HEK293 (cell line): ENCODE measurements at regions not wholly inside any gene's neighbourhood (a gene's known extent, or its start where the extent isn't known, plus 50 kb on each side); places are given as distances from the start of the nearest gene placed in this dataset.

Experiments
- CTCF ChIA-PET: fragments of 350-600 bp; formaldehyde crosslinking; extraction: SDS; loops from one replicate; lab custom pipeline; 2021; ENCODE audit warnings: antibody characterized with exemption; lab: Yijun Ruan, JAX
- POLR2A ChIA-PET: fragments of 300-600 bp; formaldehyde crosslinking; extraction: SDS; loops from one replicate; lab custom pipeline; 2020; ENCODE audit warnings: antibody characterized with exemption, inconsistent platforms; lab: Yijun Ruan, JAX
- H3K27ac ChIP-seq: fragments of 200-500 bp; sonication (Bioruptor generic); 2 replicates; pipeline ENCODE4 v1.5.1; 2014; ENCODE audit warnings: low read depth, low read length, control low read depth, inconsistent platforms; ENCODE audit errors: extremely low read depth
- H3K36me3 ChIP-seq, 2 experiments: fragments of 200-500 bp in 1 of 2; sonication (Bioruptor generic) in 1 of 2; 1 replicate in 1 of 2; 2 replicates in 1 of 2; pipeline ENCODE4 v1.5.1; 2014 to 2017; ENCODE audit warnings: inconsistent platforms in 2 of 2, low read length in 2 of 2; ENCODE audit not compliant: control insufficient read depth in 2 of 2, insufficient read depth in 1 of 2
- H3K4me1 ChIP-seq: fragments of 200-500 bp; sonication (Bioruptor generic); 2 replicates; pipeline ENCODE4 v1.5.1; 2014; ENCODE audit warnings: mild to moderate bottlenecking, low read length, inconsistent platforms; ENCODE audit not compliant: control insufficient read depth, insufficient read depth
- H3K4me3 ChIP-seq: 2 replicates; pipeline ENCODE4 v1.5.1; 2011; ENCODE audit warnings: low read depth, mild to moderate bottlenecking, control low read depth, low read length, moderate library complexity
- H3K9me3 ChIP-seq: fragments of 200-500 bp; sonication (Bioruptor generic); 2 replicates; pipeline ENCODE4 v1.5.1; 2014; ENCODE audit warnings: low read depth, low read length, inconsistent platforms; ENCODE audit not compliant: control insufficient read depth, insufficient read depth
- AEBP2 ChIP-seq: fragments of 450-650 bp; formaldehyde crosslinking; IDR thresholded peaks from 2 replicates; pipeline ENCODE4 v1.5.1; 2016; ENCODE audit warnings: missing biosample characterization, missing genetic modification characterization, borderline replicate concordance
- GFI1B ChIP-seq: fragments of 450-650 bp; formaldehyde crosslinking; IDR thresholded peaks from 2 replicates; pipeline ENCODE4 v1.5.1; 2016; ENCODE audit warnings: missing biosample characterization, missing genetic modification characterization
- MEIS1 ChIP-seq: sonication (generic); formaldehyde crosslinking; IDR thresholded peaks from 2 replicates; pipeline ENCODE4 v1.8.1; 2022; ENCODE audit warnings: missing genetic modification reagents, mild to moderate bottlenecking, borderline replicate concordance
- RBAK ChIP-seq: fragments of 450-650 bp; formaldehyde crosslinking; IDR thresholded peaks from 2 replicates; pipeline ENCODE4 v1.5.1; 2016; ENCODE audit warnings: missing biosample characterization, missing genetic modification characterization
- SCRT1 ChIP-seq: fragments of 450-650 bp; formaldehyde crosslinking; IDR thresholded peaks from 2 replicates; pipeline ENCODE4 v1.5.1; 2016; ENCODE audit warnings: missing biosample characterization, missing genetic modification characterization, borderline replicate concordance
- SP2 ChIP-seq: fragments of 450-650 bp; formaldehyde crosslinking; IDR thresholded peaks from 2 replicates; pipeline ENCODE4 v1.5.1; 2016; ENCODE audit warnings: missing biosample characterization, missing genetic modification characterization
- SP7 ChIP-seq: fragments of 450-650 bp; formaldehyde crosslinking; IDR thresholded peaks from 2 replicates; pipeline ENCODE4 v1.5.1; 2016; ENCODE audit warnings: missing biosample characterization, missing genetic modification characterization
- TCF7L2 ChIP-seq: IDR thresholded peaks from 2 replicates; pipeline ENCODE4 v1.6.1; 2011; ENCODE audit warnings: low read depth, mild to moderate bottlenecking, inconsistent platforms, low read length, moderate library complexity, borderline replicate concordance
- TSHZ1 ChIP-seq: fragments of 450-650 bp; formaldehyde crosslinking; IDR thresholded peaks from 2 replicates; pipeline ENCODE4 v1.5.1; 2016; ENCODE audit warnings: missing biosample characterization, missing genetic modification characterization, borderline replicate concordance
- YY2 ChIP-seq: fragments of 450-650 bp; formaldehyde crosslinking; IDR thresholded peaks from 2 replicates; pipeline ENCODE4 v1.5.1; 2016; ENCODE audit warnings: missing biosample characterization, missing genetic modification characterization
- ZNF132 ChIP-seq: fragments of 450-650 bp; formaldehyde crosslinking; IDR thresholded peaks from 2 replicates; pipeline ENCODE4 v1.5.1; 2017; ENCODE audit warnings: missing biosample characterization, missing genetic modification characterization, borderline replicate concordance
- ZNF155 ChIP-seq: fragments of 450-650 bp; formaldehyde crosslinking; IDR thresholded peaks from 2 replicates; pipeline ENCODE4 v1.5.1; 2016; ENCODE audit warnings: missing biosample characterization, missing genetic modification characterization
- ZNF211 ChIP-seq: fragments of 450-650 bp; formaldehyde crosslinking; IDR thresholded peaks from 2 replicates; pipeline ENCODE4 v1.5.1; 2016; ENCODE audit warnings: low read depth, missing biosample characterization, missing genetic modification characterization
- ZNF239 ChIP-seq: fragments of 450-650 bp; formaldehyde crosslinking; IDR thresholded peaks from 2 replicates; pipeline ENCODE4 v1.5.1; 2016; ENCODE audit warnings: missing biosample characterization, missing genetic modification characterization
- ZNF391 ChIP-seq: fragments of 450-650 bp; formaldehyde crosslinking; IDR thresholded peaks from 2 replicates; pipeline ENCODE4 v1.5.1; 2016; ENCODE audit warnings: low read depth, missing biosample characterization, missing genetic modification characterization, borderline replicate concordance
- ZNF488 ChIP-seq: fragments of 450-650 bp; formaldehyde crosslinking; IDR thresholded peaks from 2 replicates; pipeline ENCODE4 v1.5.1; 2016; ENCODE audit warnings: missing biosample characterization, missing genetic modification characterization
- ZNF645 ChIP-seq: fragments of 450-650 bp; formaldehyde crosslinking; IDR thresholded peaks from 2 replicates; pipeline ENCODE4; 2016; ENCODE audit warnings: missing biosample characterization, missing genetic modification characterization
- ZNF692 ChIP-seq: fragments of 450-650 bp; formaldehyde crosslinking; IDR thresholded peaks from 2 replicates; pipeline ENCODE4 v1.5.1; 2016; ENCODE audit warnings: missing biosample characterization, missing genetic modification characterization
- ZNF785 ChIP-seq: fragments of 450-650 bp; formaldehyde crosslinking; IDR thresholded peaks from 2 replicates; pipeline ENCODE4 v1.5.1; 2016; ENCODE audit warnings: missing biosample characterization, missing genetic modification characterization
- ZNF792 ChIP-seq: fragments of 450-650 bp; formaldehyde crosslinking; IDR thresholded peaks from 2 replicates; pipeline ENCODE4 v1.5.1; 2016; ENCODE audit warnings: missing biosample characterization, missing genetic modification characterization
- ZSCAN5A ChIP-seq: fragments of 450-650 bp; formaldehyde crosslinking; IDR thresholded peaks from 2 replicates; pipeline ENCODE4 v1.5.1; 2016; ENCODE audit warnings: missing biosample characterization, missing genetic modification characterization

GRCh38 chr3:80788914-80789313 is 972.5 kb downstream of the GBE1 start (continued):
- no peak for TF ChIP-seq TSHZ1 (tag by site-specific recombination)

GRCh38 chr3:80785875-80786274 is 975.6 kb downstream of the GBE1 start:
- Histone ChIP-seq H3K4me3 (no peak overlapping the region), H3K36me3 (no peaks in the 10 kb centered on the region), H3K9me3 (no peaks in the 10 kb centered on the region), H3K4me1 (no peaks in the 10 kb centered on the region), H3K27ac (no peak overlapping the region)
- CTCF ChIA-PET, result no interaction called here
- POLR2A ChIA-PET, result no interaction called here
- TF ChIP-seq ZNF488 (no peak), AEBP2 (tag by site-specific recombination) (no peak), SP2 (no peak), ZNF211 (no peak), TCF7L2 (no peak), ZNF155 (no peak), ZNF391 (no peak), ZNF785 (tag by site-specific recombination) (no peak), GFI1B (tag by site-specific recombination) (no peak), ZNF239 (no peak), YY2 (tag by site-specific recombination) (no peak), ZNF692 (tag by site-specific recombination) (no peak), ZNF645 (tag by site-specific recombination) (no peak), MEIS1 (no peak), SCRT1 (no peak), ZSCAN5A (tag by site-specific recombination) (no peak), SP7 (tag by site-specific recombination) (no peak), ZNF792 (tag by site-specific recombination) (no peak), ZNF132 (no peak), RBAK (tag by site-specific recombination) (no peak)
